NCI-H128 (cell line): ENCODE measurements at regions not wholly inside any gene's neighbourhood (a gene's known extent, or its start where the extent isn't known, plus 50 kb on each side); places are given as distances from the start of the nearest gene placed in this dataset.

Source experiments
- DNase-seq: peaks from one replicate; lab custom pipeline; 2025; ENCODE audit not compliant: unreplicated experiment; lab: John Stamatoyannopoulos, UW

DNA sequence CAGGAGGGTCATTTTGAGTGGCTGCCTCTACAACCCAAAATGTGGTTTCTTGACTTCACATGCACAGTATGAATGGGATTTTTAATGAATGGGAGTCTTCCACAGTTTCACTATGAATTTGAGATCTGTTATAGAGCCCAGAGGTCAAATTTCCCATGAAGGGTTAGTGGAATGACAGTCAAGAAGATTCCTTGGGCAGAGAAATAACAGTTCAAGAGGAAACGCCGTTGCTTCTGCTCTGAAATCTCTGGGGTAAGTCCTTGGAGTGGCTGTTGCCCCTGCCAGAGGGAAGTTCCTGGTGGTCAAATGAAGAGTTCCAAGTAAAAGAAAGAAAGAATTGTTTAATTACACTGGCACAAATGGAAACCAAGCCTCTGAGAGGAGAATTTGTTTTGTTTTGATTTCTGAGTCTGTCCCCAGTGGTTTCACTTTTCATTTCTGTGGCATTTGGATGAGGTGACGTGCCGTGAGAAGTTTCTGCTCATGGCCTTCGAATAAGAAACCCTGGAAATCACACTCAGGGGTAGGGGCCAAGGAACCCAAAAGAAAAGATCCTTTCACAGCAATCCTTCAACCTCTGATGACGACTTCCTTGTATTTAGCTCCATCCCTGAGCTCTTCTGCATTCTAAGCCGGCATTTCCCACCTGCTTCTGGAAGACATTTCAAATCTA is 77.5 kb upstream of the IL12A start:
- DNase-seq = no peak

- no peak for DNase-seq
Observed at GRCh38 chr3:159911664-159912037, 77.0 kb upstream of the IL12A start.

DNA sequence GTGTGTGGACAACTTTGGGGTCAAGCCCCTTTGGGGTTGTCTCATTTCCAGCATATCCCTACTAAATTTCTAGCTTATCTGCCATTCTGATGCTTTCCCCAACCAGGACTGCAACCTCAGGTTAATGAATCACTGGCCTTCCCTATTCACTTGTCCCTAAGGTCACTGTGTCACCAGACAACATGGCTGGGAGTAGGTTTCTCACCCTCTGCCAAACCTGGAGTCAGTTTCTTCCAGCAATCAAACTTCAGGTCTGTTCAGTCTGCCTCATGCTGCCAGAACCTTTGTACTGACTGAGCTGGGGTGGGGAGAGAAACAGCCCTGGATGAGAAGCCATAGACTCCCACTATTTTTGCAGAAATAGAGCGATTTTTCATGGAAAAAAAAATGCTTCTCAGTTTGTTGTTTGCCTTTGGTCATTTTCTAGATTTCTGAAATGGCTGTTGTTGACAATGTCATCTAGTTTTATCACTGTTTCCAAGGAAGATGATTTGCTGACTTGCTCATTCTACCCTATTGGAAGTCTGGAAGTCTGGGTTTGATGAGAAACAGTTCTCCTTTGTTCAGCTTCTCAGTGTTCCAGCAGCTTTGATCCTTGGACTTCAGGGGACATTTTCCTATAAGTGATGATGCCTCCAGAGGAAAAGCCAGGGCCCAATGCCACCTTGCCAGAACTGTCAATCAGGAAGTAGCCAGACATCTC is 74.8 kb upstream of the IL12A start:
- DNase-seq = no peak

DNA sequence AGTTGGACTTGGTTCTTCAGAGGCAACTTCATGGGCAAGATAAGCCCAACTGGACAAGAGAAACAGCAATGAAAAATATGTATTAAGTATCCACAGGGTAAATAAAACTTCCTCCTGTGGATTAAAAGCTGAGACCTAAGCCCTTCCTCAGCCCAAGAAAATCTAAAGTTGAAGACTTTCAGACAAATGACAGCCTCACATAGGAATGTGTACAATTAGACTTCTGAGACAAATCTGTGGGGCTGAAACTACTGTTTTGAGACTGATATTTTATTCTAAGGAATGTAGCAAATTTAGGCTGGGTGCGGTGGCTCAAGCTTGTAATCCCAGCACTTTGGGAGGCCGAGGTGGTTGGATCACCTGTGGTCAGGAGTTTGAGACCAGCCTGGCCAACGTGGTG is 74.2 kb upstream of the IL12A start:
- no peak for DNase-seq

GRCh38 chr3:159916052-159916451 is 72.6 kb upstream of the IL12A start:
- DNase-seq = no peak

DNA sequence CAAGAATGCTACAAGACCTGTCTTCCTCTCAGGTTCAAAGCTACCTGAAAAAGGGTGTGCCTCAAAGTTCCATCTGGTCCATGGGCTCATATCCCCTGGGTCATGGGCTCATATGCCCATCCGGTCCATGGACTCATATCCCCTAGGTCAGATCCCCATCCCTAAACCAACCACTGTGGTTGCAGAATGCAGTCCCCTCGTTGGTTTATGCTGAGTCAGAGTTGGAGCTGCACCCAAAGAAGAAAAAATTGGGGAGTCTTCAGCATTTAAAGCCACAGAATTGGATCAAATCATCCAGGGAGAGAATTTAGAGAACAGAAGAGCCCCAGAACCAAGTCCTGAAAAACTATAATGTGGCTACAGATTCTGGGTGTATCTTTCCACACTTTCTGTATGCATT is 71.5 kb upstream of the IL12A start:
- no peak for DNase-seq

GRCh38 chr3:159919873-159920272 is 68.8 kb upstream of the IL12A start:
- DNase-seq = no peak

DNA sequence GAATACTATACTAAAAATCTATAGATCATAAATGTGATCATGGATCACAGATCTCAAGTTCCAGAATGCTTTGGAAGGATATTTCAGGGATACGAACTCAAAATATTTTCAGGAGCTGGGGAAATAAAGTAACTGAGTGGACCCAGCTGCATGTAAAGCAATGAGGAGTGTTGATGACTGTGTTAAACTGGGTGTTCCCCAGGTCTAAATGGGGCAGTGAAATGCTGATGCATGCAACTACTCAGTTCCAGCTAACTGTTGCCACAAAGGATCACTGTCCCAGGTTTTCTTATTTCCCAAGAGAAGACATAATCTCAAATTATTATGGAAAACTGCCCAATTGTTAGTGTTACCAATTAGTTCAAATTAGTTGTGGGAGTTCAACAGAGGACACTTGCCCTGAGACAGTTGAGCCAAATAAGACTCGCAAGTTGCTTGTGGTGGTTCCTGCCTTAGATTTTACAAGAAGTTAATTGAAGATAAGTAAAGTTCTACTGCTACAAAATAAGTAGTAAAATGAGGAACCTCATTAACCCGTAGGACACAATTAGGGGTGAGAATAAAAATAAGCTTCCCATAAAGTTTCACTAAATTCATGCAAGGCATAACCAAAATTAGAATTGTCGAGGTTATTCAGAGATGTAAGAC is 66.3 kb upstream of the IL12A start:
- DNase-seq = no peak

DNA sequence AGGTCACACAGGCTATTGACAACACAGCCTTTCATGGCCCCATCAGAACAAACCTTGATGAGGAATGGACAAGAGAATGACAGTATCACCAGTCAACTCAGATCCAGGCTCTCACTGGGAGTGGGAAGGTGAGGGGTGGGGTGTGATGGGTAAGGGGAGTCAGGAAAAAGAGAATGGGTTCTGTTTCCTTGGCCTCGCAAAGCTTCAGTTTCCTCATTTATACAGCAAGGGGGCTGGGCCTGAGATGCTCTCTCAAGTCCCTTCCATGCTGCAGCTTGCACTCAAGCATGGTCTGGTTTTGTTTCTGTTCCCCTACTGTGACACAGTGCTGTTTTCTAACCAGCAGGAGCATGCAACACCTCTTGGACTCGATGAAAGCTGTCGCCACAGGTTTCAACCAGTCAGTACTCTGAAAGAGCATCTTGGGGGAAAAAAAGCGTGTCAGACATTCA is 65.7 kb upstream of the IL12A start:
- DNase-seq = no peak

DNA sequence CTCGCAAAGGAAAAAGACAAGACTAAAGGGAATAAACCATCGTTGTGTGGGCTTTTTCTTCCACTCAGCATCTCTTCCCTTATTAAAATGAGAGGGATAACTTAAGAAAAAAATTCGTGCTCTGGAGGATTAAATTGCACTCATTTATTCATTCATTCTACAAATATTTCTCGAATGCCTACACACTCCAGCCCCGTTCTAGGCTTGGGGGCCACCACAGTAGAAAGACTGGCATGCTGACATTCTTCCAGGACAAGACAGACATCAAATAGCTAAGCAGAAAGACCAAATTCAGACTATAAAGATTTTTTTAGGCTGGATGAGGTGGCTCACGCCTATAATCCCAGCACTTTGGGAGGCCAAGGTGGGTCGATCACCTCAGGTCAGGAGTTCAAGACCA is 65.3 kb upstream of the IL12A start:
- no peak for DNase-seq

GRCh38 chr3:159923956-159924355 is 64.7 kb upstream of the IL12A start:
- no peak for DNase-seq

GRCh38 chr3:159924411-159924810 is 64.2 kb upstream of the IL12A start:
- DNase-seq = no peak

GRCh38 chr3:159925248-159925647 is 63.4 kb upstream of the IL12A start:
- no peak for DNase-seq

DNA sequence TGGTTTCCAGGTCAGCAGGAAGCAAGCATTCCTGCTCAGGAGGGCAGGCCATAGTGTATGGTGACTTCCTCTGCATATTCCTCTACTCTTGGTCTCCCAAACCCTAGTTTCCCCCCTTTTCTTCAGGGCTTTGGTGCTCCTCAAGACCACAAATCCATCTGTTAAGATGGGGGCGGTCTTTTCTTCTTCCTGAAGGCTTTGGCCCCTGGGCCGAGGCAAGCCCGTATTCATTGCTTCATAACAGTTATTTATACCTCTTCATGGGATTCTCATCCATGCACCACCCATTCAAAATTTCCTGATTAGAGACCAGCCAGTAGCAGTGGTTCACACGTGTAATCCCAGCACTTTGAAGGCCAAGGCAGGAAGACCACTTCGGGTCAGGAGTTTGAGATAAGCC is 62.1 kb upstream of the IL12A start:
- no peak for DNase-seq

- DNase-seq = no peak
Observed at GRCh38 chr3:159928071-159928491, 60.6 kb upstream of the IL12A start.

GRCh38 chr3:159928666-159929065 is 60.0 kb upstream of the IL12A start:
- DNase-seq = no peak

DNA sequence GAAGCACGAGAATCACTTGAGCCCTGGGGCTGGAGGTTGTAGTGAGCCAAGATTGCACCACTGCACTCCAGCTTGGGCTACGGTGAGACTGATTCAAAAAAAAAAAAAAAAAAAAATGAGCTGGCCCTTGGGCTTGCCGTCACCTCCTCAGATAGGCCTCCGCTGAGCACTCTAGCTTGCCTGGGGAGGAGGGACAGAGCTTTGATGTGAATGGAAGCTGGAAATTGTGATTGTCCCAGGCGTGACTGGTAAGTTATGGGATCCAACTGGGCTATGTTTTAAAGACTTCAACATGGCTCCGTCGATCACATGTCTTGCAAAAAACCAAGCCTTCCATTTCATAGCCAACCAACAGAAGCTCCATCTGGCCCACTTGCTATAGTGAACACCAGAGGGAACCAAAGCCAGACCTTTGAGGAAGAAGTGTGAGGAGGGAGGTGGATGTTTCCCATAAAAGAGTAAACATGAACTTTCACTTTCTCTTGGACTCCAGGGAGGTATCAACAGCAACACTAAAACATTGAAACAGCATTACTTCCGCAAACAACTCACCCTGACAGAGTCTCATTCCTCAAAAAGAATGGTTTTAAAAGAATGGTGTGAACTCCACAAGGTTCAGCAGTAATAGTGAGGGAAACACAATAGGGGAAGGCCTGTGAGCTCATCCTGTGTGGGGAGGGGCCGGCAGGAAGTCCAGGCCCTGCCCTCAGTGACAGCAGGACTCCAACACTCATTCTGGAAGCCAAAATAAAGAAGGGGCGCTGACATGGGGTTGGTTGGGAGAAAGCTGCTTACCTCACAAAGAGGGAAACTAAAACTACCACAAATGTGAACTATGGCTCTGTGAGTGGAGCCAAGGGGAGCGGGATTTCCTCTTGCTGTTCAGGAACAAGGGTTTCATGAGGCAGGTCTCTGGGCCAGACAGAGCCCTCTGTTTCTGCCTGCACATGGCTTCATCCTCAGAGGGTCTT is 59.2 kb upstream of the IL12A start:
- no peak for DNase-seq

- DNase-seq = no peak
Observed at GRCh38 chr3:159934216-159934615, 54.4 kb upstream of the IL12A start.

DNA sequence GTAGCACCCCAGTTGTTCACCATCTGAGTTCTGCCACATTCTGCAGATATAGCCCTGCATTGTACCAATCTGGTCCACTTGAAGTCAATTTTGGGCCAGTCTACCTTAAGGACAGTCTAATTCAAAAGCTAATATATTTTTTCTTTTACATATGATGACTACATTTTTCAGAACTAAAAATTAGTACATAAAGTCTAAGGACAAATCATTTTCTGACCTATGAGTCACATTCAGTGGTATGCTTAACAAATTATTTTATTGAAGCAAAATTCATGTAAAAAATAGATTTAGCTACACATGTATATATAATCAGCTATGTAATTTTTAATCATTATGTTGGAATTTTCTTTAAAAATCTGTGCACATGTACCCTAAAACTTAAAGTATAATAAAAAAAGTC is 52.1 kb upstream of the IL12A start:
- no peak for DNase-seq

DNA sequence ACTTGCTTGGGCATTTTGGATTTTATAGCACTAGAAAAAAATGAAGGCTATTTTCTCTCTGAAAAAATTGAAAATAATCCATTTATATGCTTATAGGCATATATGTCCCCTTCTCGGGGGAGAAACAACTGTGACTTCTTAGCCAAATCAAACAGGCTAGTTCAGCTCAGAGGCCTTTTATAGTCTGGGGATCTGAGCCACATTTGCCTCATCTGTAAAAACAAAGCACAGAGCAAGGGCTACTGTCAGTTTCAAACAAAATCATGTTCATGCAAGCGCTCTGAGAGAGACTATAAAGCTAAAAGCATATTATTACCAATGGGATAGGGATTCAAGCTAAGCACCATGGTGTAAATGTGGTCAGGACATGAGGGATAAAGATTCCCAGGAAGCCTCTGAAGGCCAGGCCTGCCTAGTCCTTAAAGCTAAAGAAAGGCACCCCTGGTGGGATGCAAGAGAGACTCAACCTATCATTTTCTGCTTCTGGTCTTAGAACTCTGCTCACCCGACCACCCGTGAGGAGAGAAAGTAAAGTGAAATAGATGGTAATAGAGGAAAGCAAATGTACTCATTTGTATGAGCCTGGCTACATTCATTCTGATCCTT is 51.0 kb upstream of the IL12A start:
- DNase-seq = no peak

- no peak for DNase-seq
Observed at GRCh38 chr3:159938714-159939113, 49.9 kb upstream of the IL12A start.
